SK-N-SH (cell line): ENCODE measurements at regions not wholly inside any gene's neighbourhood (a gene's known extent, or its start where the extent isn't known, plus 50 kb on each side); places are given as distances from the start of the nearest gene placed in this dataset.

Experiments used
- CTCF ChIP-seq: fragments of 200-600 bp; sonication (generic); IDR thresholded peaks from 2 replicates; pipeline ENCODE4 v1.6.1; 2017; ENCODE audit warnings: antibody characterized with exemption, mild to moderate bottlenecking, moderate library complexity
- ELF1 ChIP-seq: IDR thresholded peaks from 2 replicates; pipeline ENCODE4 v1.4.0; 2012
- EP300 ChIP-seq, 2 experiments: IDR thresholded peaks; 2 replicates each; pipeline versions ENCODE4 v1.4.0 to v1.6.1; 2012; ENCODE audit warnings: borderline replicate concordance in 1 of 2, low read depth in 1 of 2, low read length in 1 of 2
- EZH2phosphoT487 ChIP-seq: fragments of 200-600 bp; sonication (generic); IDR thresholded peaks from 2 replicates; pipeline ENCODE4 v1.6.1; 2017; ENCODE audit warnings: low read depth, mixed run types, mild to moderate bottlenecking, antibody characterized with exemption, moderate library complexity, borderline replicate concordance
- FOSL2 ChIP-seq: IDR thresholded peaks from 2 replicates; pipeline ENCODE4 v1.4.0; 2012; ENCODE audit warnings: low read depth, mild to moderate bottlenecking, moderate library complexity, borderline replicate concordance
- GABPA ChIP-seq: IDR thresholded peaks from 2 replicates; pipeline ENCODE4 v1.4.0; 2012; ENCODE audit warnings: low read depth, mild to moderate bottlenecking
- IRF3 ChIP-seq: fragments of 150-350 bp; IDR thresholded peaks from 2 replicates; pipeline ENCODE4 v1.6.1; 2016; ENCODE audit warnings: mild to moderate bottlenecking, low read depth, low read length
- JUND ChIP-seq: IDR thresholded peaks from 2 replicates; pipeline ENCODE4 v1.4.0; 2012
- PBX3 ChIP-seq: IDR thresholded peaks from 2 replicates; pipeline ENCODE4; 2012
- RAD21 ChIP-seq: IDR thresholded peaks from 2 replicates; pipeline ENCODE4 v1.6.1; 2012; ENCODE audit warnings: mild to moderate bottlenecking, low read length
- SIN3A ChIP-seq: IDR thresholded peaks from 2 replicates; pipeline ENCODE4 v1.6.1; 2012; ENCODE audit warnings: low read depth, mild to moderate bottlenecking, low read length, moderate library complexity, borderline replicate concordance
- ZBTB33 ChIP-seq: IDR thresholded peaks from 2 replicates; pipeline ENCODE4 v1.4.0; 2012; ENCODE audit warnings: low read depth, borderline replicate concordance
- TF ChIP-seq, protein P1 (sequence below): IDR thresholded peaks from 2 replicates; pipeline ENCODE4 v1.4.0; 2012; ENCODE audit warnings: low read depth

DNA sequence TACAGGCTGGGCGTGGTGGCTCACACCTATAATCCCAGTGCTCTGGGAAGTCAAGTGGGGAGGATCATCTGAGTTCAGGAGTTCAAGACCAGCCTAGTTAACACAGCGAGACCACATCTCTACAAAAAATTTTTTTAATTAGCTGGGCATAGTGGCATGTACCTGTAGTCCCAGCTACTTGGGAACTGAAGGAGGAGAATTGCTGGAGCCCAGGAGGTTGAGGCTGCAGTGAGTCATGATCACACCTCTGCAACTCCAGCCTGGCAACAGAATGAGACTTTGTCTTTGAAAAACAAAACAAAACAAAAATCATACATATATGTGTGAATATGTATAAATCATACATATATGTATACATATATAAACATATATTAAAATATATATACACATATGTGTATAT lies 54.1 kb upstream of the MARCHF10 start:
- no peak for TF ChIP-seq GABPA
- TF ChIP-seq CTCF: no peak
- no peak for TF ChIP-seq FOSL2
- no peak for TF ChIP-seq RAD21
- no peak for TF ChIP-seq JUND
- TF ChIP-seq EP300 (IDR thresholded peaks at IDR 0.05; ENCODE audit: borderline replicate concordance in 1 of 2, low read depth in 1 of 2, low read length in 1 of 2): no peak
- TF ChIP-seq EZH2phosphoT487: no peak
- TF ChIP-seq, protein P1, sequence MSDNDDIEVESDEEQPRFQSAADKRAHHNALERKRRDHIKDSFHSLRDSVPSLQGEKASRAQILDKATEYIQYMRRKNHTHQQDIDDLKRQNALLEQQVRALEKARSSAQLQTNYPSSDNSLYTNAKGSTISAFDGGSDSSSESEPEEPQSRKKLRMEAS: no peak
- no peak for TF ChIP-seq ZBTB33
- no peak for TF ChIP-seq IRF3
- TF ChIP-seq ELF1: no peak
- TF ChIP-seq SIN3A: no peak
- TF ChIP-seq PBX3: no peak
